Activated CD8-positive, alpha-beta T cell treated with anti-CD3 and anti-CD28 coated beads for 36 hours (primary cell): ENCODE measurements at regions not wholly inside any gene's neighbourhood (a gene's known extent, or its start where the extent isn't known, plus 50 kb on each side); places are given as distances from the start of the nearest gene placed in this dataset.
"Not testable (repeated sequence)": the region's sequence is repeated elsewhere in the genome, so short reads cannot be mapped to it uniquely, and the experiment has no call there.

Experiments
- ATAC-seq: fragments of 200-7000 bp; cut with Tn5 transposase; one replicate; pipeline ENCODE4 v1.10.0; 2021; ENCODE audit warnings: mild to moderate bottlenecking, moderate library complexity
- CTCF ChIA-PET: fragments of 350-600 bp; sonication (Branson Sonifier 250); formaldehyde crosslinking; loops from one replicate; lab custom pipeline; 2021; ENCODE audit warnings: antibody characterized with exemption; lab: Charles Lee
- POLR2A ChIA-PET: fragments of 350-600 bp; sonication (Branson Sonifier 250); formaldehyde crosslinking; loops from one replicate; lab custom pipeline; 2021; ENCODE audit warnings: antibody characterized with exemption; lab: Charles Lee
- DNase-seq: peaks from one replicate; pipeline ENCODE4 v3.0.0-alpha.2; 2020
- H3K27ac Mint-ChIP-seq: one replicate; pipeline ENCODE4 v1.8.0; 2021; ENCODE audit warnings: mild to moderate bottlenecking, mixed read lengths
- H3K27me3 Mint-ChIP-seq: one replicate; pipeline ENCODE4 v1.8.0; 2021; ENCODE audit warnings: mixed read lengths
- H3K36me3 Mint-ChIP-seq: one replicate; pipeline ENCODE4 v1.8.0; 2021; ENCODE audit warnings: low read depth, mixed read lengths
- H3K4me1 Mint-ChIP-seq: one replicate; pipeline ENCODE4 v1.8.0; 2021; ENCODE audit warnings: low read depth, mixed read lengths
- H3K4me3 Mint-ChIP-seq: one replicate; pipeline ENCODE4 v1.8.0; 2021; ENCODE audit warnings: mild to moderate bottlenecking, moderate library complexity, mixed read lengths
- H3K9me3 Mint-ChIP-seq: one replicate; pipeline ENCODE4 v1.8.0; 2021; ENCODE audit warnings: mixed read lengths
- intact Hi-C: fragments of 100-400 bp; cut with micrococcal nuclease; formaldehyde crosslinking; loops from one replicate; pipeline ENCODE4 v1.10.0; 2022

DNA sequence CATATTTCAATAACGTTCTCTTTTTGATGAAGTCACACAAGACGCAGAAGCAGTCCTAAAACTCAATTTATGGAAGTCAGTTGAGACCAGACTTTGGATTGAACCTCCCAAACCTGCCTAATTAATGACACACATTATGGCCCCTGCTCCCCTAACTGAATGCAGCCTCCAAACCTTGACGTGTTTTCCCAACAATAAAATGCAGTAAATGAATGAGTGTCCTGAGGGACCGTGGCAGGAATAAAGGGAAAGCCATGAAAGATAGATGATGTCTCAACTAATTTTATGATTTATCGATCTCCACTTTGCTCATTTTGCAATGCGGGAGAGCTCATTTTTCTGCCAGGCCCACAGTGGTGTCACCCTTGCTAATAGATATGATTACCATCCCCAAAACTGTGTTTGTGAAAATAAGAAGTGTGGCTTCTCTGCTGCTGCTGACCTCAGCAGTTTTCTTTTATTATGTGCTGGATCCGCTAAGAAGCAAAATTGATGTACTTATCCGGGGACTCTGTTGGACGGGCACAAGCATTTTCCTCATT lies 189.9 kb downstream of the NPIPA8 start:
- ATAC-seq, POLR2A ChIA-PET, H3K27ac Mint-ChIP-seq, H3K36me3 Mint-ChIP-seq, H3K4me3 Mint-ChIP-seq, CTCF ChIA-PET, H3K27me3 Mint-ChIP-seq, H3K4me1 Mint-ChIP-seq, intact Hi-C loops, H3K9me3 Mint-ChIP-seq, DNase-seq: not testable (repeated sequence)

DNA sequence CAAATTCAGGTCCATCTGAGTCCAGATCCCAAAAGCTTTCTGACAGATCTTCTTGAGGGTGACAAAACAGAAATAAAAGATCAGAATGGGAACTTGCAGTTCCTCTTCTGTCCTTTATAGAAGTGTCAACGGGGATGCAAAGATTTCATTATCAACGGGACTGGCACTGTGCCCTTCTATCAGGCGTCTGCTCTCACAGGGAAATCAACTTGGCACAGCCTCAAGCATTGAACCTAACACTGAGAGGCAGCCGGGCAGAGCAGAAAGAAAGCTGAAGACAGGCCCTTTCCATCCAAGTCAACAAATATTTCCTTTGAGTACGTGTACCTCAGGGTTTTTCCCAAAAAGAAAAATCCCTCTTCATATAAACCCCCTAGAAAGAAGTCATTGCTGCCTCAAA lies 194.5 kb downstream of the NPIPA8 start:
- intact Hi-C loops, H3K27ac Mint-ChIP-seq, H3K4me3 Mint-ChIP-seq, H3K4me1 Mint-ChIP-seq, POLR2A ChIA-PET, CTCF ChIA-PET, H3K27me3 Mint-ChIP-seq, H3K36me3 Mint-ChIP-seq, H3K9me3 Mint-ChIP-seq, ATAC-seq, DNase-seq: not testable (repeated sequence)

DNA sequence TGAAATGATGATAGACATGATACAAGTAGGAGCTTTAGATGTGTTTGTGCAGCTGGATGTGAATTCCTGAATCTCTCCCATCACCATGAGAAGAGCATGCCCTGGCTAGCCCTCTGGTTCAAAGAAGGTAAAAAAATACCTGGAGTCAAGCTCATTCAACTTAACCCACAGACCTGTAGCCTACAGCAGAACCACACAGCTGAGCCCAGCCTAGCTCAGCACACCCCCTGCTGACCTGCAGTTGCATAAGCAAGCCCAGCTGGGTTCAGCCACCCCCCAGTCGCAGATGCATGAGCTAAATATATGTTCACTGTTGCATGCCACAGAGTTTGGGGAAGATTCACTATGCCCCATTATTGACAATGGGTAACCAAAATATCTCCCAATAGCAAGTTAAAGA lies 200.2 kb downstream of the NPIPA8 start:
- H3K9me3 Mint-ChIP-seq, DNase-seq, CTCF ChIA-PET, H3K4me3 Mint-ChIP-seq, H3K4me1 Mint-ChIP-seq, POLR2A ChIA-PET, intact Hi-C loops, H3K36me3 Mint-ChIP-seq, H3K27me3 Mint-ChIP-seq, ATAC-seq, H3K27ac Mint-ChIP-seq: not testable (repeated sequence)

DNA sequence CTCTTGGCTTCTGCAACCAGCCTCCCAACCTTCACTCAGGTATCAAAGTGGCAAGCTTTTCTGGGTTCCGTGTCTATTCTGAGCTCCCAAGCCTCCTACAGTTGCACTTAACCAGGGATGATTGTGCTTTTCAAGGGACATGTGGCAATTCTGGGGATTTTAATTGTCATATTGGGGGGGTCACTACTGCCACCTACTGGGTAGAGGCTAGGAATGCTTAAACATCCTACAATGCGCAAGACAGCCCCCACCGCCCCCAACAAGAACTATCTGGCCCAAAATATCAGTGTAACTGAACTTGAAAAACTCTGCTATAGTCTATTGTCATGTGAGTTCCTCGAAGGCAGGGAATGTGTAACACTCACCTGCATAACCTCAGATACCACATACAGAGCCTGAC lies 201.5 kb downstream of the NPIPA8 start:
- H3K27me3 Mint-ChIP-seq, H3K36me3 Mint-ChIP-seq, CTCF ChIA-PET, H3K9me3 Mint-ChIP-seq, intact Hi-C loops, H3K4me3 Mint-ChIP-seq, DNase-seq, H3K27ac Mint-ChIP-seq, H3K4me1 Mint-ChIP-seq, POLR2A ChIA-PET: not testable (repeated sequence)
- peak; percentile 42 for ATAC-seq

DNA sequence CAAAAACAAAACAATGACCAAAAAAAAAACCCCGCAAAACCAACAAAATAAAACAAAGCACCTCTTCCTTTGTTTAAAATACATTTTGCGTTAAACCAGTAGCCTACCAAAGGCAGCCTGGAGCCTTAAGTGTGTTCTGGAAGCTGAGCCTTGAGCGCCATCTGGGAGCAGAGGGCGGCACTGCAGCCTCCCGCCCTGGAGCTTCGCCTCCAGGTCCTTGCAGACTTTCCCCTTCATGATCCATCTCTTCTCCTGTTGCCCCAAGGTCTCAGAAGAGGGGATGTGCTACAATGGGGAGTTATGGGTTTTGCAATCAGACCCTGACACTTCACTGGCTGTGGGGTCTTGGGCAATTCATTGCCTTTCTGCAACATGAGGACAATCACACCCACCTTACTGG lies 204.9 kb downstream of the NPIPA8 start:
- H3K27me3 Mint-ChIP-seq, result not testable (repeated sequence)

DNA sequence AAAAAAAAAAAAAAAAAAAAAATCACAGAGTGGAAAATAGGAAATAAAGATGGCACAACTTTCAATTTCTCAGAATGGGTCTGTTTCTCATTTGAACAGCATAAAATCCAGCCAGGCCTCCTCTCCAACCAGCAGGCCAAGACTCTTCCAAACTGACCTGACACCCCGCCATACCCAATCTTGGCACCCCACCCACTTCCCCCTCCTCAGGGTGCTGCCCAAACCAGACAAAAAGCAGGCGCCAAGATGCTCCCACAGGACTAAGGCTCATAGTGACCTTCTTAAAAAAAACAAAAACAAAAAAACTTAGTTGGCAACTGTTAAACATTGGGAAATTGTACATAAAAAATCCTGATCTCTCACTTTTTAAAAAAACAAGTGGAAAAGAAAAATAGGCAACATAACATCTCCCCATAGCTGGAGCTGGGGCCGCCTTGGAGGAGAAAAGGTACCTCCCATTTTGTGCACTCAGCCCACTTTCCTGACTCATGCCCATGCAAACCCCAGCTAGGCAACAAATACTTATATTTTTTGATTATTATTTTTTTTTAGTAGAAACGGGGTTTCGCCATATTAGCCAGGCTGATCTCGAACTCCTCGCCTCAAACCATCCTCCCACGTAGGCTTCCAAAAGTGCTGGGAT lies 205.9 kb downstream of the NPIPA8 start:
- peak; percentile 2 for DNase-seq
- CTCF ChIA-PET, H3K27ac Mint-ChIP-seq, H3K27me3 Mint-ChIP-seq, POLR2A ChIA-PET, H3K36me3 Mint-ChIP-seq, H3K4me1 Mint-ChIP-seq, intact Hi-C loops, H3K9me3 Mint-ChIP-seq, H3K4me3 Mint-ChIP-seq, ATAC-seq: not testable (repeated sequence)

More for the DNA sequence above, 204.9 kb downstream of the NPIPA8 start:
- intact Hi-C loops, CTCF ChIA-PET, H3K27ac Mint-ChIP-seq, DNase-seq, H3K4me1 Mint-ChIP-seq, H3K9me3 Mint-ChIP-seq, POLR2A ChIA-PET, H3K36me3 Mint-ChIP-seq, H3K4me3 Mint-ChIP-seq: not testable (repeated sequence)
- ATAC-seq, result peak; percentile 86

DNA sequence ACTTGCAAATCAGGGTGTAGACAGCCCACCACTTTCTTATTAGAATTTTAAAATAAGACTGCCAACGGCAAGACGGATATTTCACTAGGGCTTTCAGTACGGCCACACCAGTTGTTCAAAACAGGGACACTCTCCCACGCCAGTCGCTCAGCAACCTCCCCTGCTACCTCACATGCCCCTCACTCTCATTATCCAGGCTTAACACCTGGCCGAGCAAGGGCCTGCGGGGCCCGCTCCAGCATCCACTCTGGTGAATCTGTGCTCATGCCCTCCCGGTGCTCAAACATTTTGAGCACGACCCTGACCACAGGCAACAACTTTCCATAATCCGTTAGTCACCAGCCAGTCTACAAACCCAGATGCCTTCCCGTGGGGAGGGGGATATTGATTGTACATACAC lies 209.5 kb downstream of the NPIPA8 start:
- CTCF ChIA-PET, H3K27me3 Mint-ChIP-seq, H3K27ac Mint-ChIP-seq, POLR2A ChIA-PET, ATAC-seq, intact Hi-C loops, H3K4me3 Mint-ChIP-seq, H3K9me3 Mint-ChIP-seq, DNase-seq, H3K36me3 Mint-ChIP-seq, H3K4me1 Mint-ChIP-seq: not testable (repeated sequence)

DNA sequence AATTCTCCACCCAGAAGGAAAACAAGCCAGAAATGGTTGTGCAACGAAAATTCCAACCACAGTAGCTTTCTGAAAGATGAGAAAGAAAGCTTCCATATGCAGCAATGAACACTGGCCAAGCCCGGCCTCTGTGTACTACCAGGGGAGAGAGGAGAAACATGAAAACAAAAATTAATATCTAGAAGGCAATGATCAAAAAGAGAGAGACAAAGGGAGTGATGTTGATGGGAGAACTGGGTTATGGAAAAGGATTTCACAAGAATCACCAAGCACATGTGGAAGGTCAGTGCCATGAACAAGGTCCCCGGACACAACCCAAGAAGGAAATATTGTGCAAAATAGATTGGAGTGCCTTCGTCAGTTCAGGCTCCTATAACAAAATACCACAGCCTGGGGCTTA lies 217.4 kb downstream of the NPIPA8 start:
- H3K9me3 Mint-ChIP-seq, ATAC-seq, intact Hi-C loops: not testable (repeated sequence)

DNA sequence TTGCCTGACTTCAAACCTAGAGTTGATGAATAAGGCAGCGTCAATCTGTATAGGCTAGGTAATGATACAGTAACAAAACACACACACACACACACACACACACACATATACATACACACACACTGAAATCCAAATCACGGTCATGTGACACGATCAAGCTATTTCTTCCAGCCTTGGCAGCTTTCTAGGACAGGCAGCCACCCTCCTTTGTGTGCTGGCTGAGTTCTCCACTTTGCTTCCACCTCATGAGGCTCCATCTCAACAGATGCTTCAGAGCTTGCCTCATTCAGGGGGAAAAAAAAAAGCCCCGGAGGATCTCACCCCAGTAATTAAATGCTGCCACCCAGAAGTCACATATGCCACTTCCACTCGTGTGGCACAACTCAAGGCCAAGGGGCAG lies 217.9 kb downstream of the NPIPA8 start:
- POLR2A ChIA-PET, H3K4me3 Mint-ChIP-seq, H3K4me1 Mint-ChIP-seq, H3K9me3 Mint-ChIP-seq, H3K27ac Mint-ChIP-seq, H3K36me3 Mint-ChIP-seq, ATAC-seq, H3K27me3 Mint-ChIP-seq, DNase-seq, CTCF ChIA-PET, intact Hi-C loops: not testable (repeated sequence)

More for the DNA sequence above, 217.4 kb downstream of the NPIPA8 start:
- H3K36me3 Mint-ChIP-seq, H3K4me1 Mint-ChIP-seq, DNase-seq, CTCF ChIA-PET, POLR2A ChIA-PET, H3K4me3 Mint-ChIP-seq, H3K27ac Mint-ChIP-seq, H3K27me3 Mint-ChIP-seq: not testable (repeated sequence)

DNA sequence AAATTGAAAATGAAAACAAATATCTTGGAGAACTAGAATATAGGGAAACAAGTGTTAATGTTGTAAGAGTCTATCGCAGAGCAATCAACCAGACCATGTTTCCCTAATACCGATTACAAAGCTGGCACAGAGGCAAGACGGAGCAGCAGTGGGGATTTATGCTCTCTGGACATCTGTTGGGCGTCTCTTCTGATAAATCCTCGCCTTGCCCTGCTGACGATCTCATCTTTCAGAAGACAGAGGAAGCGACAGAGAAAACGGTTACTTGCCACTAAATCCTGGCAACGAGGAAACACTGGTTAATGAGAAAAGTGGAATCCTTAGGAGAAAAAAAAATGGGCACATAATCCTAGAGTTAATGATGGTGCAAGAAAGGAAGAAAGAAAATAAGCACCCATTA lies 218.5 kb downstream of the NPIPA8 start:
- CTCF ChIA-PET, H3K36me3 Mint-ChIP-seq: not testable (repeated sequence)

DNA sequence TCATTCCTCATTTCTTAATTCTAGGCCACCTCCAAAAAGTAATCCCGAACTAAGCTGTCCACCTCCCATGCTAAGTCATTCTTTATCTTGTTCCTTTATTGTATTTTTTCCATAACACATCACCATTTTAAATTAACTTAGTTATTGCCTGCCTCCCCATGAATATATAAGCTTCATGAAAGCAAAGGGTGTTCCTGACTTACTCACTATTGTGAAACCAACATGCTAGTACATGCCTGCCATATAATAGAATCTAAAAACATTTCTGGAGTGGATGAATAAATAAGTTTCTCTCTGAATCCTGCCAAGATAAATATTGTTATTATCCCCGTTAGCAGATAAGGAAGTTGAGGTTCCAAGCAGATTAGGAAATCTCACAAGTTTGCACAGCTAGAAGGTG lies 232.1 kb downstream of the NPIPA8 start:
- H3K27me3 Mint-ChIP-seq, DNase-seq, H3K9me3 Mint-ChIP-seq, H3K27ac Mint-ChIP-seq, H3K4me1 Mint-ChIP-seq, CTCF ChIA-PET, H3K4me3 Mint-ChIP-seq, intact Hi-C loops, H3K36me3 Mint-ChIP-seq, ATAC-seq, POLR2A ChIA-PET: not testable (repeated sequence)

More for the DNA sequence above, 218.5 kb downstream of the NPIPA8 start:
- POLR2A ChIA-PET, ATAC-seq, H3K9me3 Mint-ChIP-seq, H3K4me3 Mint-ChIP-seq, H3K27ac Mint-ChIP-seq, H3K4me1 Mint-ChIP-seq, intact Hi-C loops, H3K27me3 Mint-ChIP-seq, DNase-seq: not testable (repeated sequence)

DNA sequence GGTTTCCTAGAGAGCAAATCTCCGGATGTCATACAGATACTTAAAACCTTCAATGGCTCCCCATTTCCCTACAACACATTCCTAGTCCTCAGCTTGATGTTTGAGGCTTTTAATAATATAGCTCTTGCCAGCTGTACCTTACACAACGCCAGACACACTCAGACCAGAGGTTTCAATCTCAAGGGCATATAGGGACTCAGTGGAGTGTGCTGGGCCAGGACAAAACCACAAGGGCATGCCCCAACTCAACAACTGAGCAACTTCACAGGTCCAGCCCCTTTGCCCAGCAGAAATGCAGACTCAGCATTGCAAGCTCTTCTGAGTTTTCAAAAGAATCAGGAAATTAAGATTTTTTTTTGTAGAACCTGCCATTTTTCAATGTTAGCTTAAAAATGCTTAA lies 235.5 kb downstream of the NPIPA8 start:
- CTCF ChIA-PET, ATAC-seq, intact Hi-C loops, H3K27me3 Mint-ChIP-seq, H3K4me3 Mint-ChIP-seq, H3K9me3 Mint-ChIP-seq, H3K27ac Mint-ChIP-seq, H3K36me3 Mint-ChIP-seq, H3K4me1 Mint-ChIP-seq, POLR2A ChIA-PET, DNase-seq: not testable (repeated sequence)
